SK-N-SH treated with all-trans-retinoic acid at 6 μM for 48 hours (cell line): ENCODE measurements at regions not wholly inside any gene's neighbourhood (a gene's known extent, or its start where the extent isn't known, plus 50 kb on each side); places are given as distances from the start of the nearest gene placed in this dataset.

Experiments
- ATAC-seq: fragments of 200-7000 bp; cut with Tn5 transposase; 3 replicates; pipeline ENCODE4 v1.9.1; 2020; ENCODE audit warnings: mild to moderate bottlenecking, moderate library complexity
- ARNTL ChIP-seq: fragments of 450-650 bp; formaldehyde crosslinking; IDR thresholded peaks from 2 replicates; pipeline ENCODE4 v1.5.0; 2020; ENCODE audit warnings: low read depth, mild to moderate bottlenecking, moderate library complexity, borderline replicate concordance
- BACH2 ChIP-seq: fragments of 250-450 bp; sonication (Bioruptor Pico); IDR thresholded peaks from 2 replicates; pipeline ENCODE4 v1.9.0; 2021; ENCODE audit warnings: mild to moderate bottlenecking, borderline replicate concordance
- CSDC2 ChIP-seq: fragments of 250-450 bp; sonication (Bioruptor Pico); IDR thresholded peaks from 2 replicates; pipeline ENCODE4 v1.5.0; 2020; ENCODE audit warnings: mild to moderate bottlenecking, moderate library complexity
- ESRRG ChIP-seq: fragments of 250-450 bp; sonication (Bioruptor Pico); IDR thresholded peaks from 2 replicates; pipeline ENCODE4 v1.6.1; 2021; ENCODE audit warnings: mild to moderate bottlenecking
- GLIS3 ChIP-seq: fragments of 250-450 bp; sonication (Bioruptor Pico); IDR thresholded peaks from 2 replicates; pipeline ENCODE4 v1.5.0; 2020; ENCODE audit warnings: mild to moderate bottlenecking, moderate library complexity
- ISL1 ChIP-seq: fragments of 250-450 bp; sonication (Bioruptor Pico); IDR thresholded peaks from 2 replicates; pipeline ENCODE4 v2.1.2; 2022; ENCODE audit warnings: mild to moderate bottlenecking, moderate library complexity
- OSR1 ChIP-seq: fragments of 250-450 bp; sonication (Bioruptor Pico); IDR thresholded peaks from 2 replicates; pipeline ENCODE4 v1.8.0; 2022; ENCODE audit warnings: moderate library complexity, mild to moderate bottlenecking, inconsistent platforms
- PPARA ChIP-seq: fragments of 250-450 bp; sonication (Bioruptor Pico); IDR thresholded peaks from 2 replicates; pipeline ENCODE4 v1.5.0; 2020; ENCODE audit warnings: mild to moderate bottlenecking, borderline replicate concordance
- RARB ChIP-seq: fragments of 250-450 bp; sonication (Bioruptor Pico); IDR thresholded peaks from 2 replicates; pipeline ENCODE4 v1.8.0; 2021; ENCODE audit warnings: mild to moderate bottlenecking, moderate library complexity
- SNAI2 ChIP-seq: fragments of 250-450 bp; sonication (Bioruptor Pico); IDR thresholded peaks from 2 replicates; pipeline ENCODE4 v1.5.0; 2020; ENCODE audit warnings: mild to moderate bottlenecking, moderate library complexity
- TCF4 ChIP-seq: fragments of 250-450 bp; sonication (Bioruptor Pico); IDR thresholded peaks from 2 replicates; pipeline ENCODE4 v1.8.0; 2021; ENCODE audit warnings: mild to moderate bottlenecking, moderate library complexity, borderline replicate concordance
- TOX ChIP-seq: fragments of 250-450 bp; sonication (Bioruptor Pico); IDR thresholded peaks from 2 replicates; pipeline ENCODE4 v1.8.0; 2021; ENCODE audit warnings: mild to moderate bottlenecking, moderate library complexity, borderline replicate concordance
- ZFP3 ChIP-seq: fragments of 250-450 bp; sonication (Bioruptor Pico); IDR thresholded peaks from 2 replicates; pipeline ENCODE4 v1.5.0; 2020; ENCODE audit warnings: mild to moderate bottlenecking, moderate library complexity
- ZNF565 ChIP-seq: fragments of 450-650 bp; formaldehyde crosslinking; conservative IDR thresholded peaks from 2 replicates; pipeline ENCODE4 v1.5.0; 2020; ENCODE audit warnings: low read depth, mild to moderate bottlenecking, moderate library complexity
- ZNF70 ChIP-seq: fragments of 450-650 bp; formaldehyde crosslinking; IDR thresholded peaks from 2 replicates; pipeline ENCODE4 v1.5.0; 2020; ENCODE audit warnings: mild to moderate bottlenecking, moderate library complexity
- ZNF8 ChIP-seq: fragments of 450-650 bp; formaldehyde crosslinking; IDR thresholded peaks from 2 replicates; pipeline ENCODE4 v1.5.0; 2020; ENCODE audit warnings: mild to moderate bottlenecking, moderate library complexity
- TF ChIP-seq, protein P1 (sequence below): fragments of 250-450 bp; sonication (Bioruptor Pico); IDR thresholded peaks from 2 replicates; pipeline ENCODE4 v1.5.1; 2021; ENCODE audit warnings: mild to moderate bottlenecking, moderate library complexity
- TF ChIP-seq, protein P2 (sequence below): fragments of 250-450 bp; sonication (Bioruptor Pico); IDR thresholded peaks from 2 replicates; pipeline ENCODE4 v1.8.0; 2021; ENCODE audit warnings: low read depth, mild to moderate bottlenecking, moderate library complexity, borderline replicate concordance
- TF ChIP-seq, protein P3 (sequence below): fragments of 250-450 bp; sonication (Bioruptor Pico); IDR thresholded peaks from 2 replicates; pipeline ENCODE4 v1.5.0; 2020; ENCODE audit warnings: mild to moderate bottlenecking, moderate library complexity
- TF ChIP-seq, protein P4 (sequence below): fragments of 250-450 bp; sonication (Bioruptor Pico); IDR thresholded peaks from 2 replicates; pipeline ENCODE4 v1.5.1; 2020; ENCODE audit warnings: low read depth, mild to moderate bottlenecking, moderate library complexity

DNA sequence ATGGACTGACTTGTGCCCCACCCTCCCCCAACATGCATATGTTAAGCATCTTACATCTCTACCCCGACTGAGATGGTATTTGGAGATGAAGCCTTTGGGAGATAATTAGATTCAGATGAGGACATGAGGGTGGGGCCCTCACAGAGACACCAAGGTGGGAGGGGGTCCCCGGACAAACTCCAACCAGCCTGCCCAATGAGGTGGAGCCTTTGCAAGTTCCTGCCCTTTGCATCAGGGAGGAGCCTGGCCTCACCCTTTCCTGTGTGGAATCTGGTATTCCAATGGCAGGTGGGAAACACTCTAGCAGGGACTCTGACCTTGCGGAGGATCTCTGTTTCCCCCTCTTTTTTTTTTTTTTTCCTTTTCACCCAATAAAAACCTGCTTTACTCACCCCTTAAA is 589.9 kb upstream of the BOD1L1 start:
- ATAC-seq: no peak
- TF ChIP-seq, protein P1, sequence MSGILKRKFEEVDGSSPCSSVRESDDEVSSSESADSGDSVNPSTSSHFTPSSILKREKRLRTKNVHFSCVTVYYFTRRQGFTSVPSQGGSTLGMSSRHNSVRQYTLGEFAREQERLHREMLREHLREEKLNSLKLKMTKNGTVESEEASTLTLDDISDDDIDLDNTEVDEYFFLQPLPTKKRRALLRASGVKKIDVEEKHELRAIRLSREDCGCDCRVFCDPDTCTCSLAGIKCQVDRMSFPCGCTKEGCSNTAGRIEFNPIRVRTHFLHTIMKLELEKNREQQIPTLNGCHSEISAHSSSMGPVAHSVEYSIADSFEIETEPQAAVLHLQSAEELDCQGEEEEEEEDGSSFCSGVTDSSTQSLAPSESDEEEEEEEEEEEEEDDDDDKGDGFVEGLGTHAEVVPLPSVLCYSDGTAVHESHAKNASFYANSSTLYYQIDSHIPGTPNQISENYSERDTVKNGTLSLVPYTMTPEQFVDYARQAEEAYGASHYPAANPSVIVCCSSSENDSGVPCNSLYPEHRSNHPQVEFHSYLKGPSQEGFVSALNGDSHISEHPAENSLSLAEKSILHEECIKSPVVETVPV (CRISPR knock-in tag): no peak
- TF ChIP-seq ZFP3 (CRISPR knock-in tag) (no peak), ZNF70 (CRISPR knock-in tag) (no peak), CSDC2 (no peak), PPARA (no peak), RARB (CRISPR knock-in tag) (no peak), ISL1 (CRISPR knock-in tag) (no peak)
- TF ChIP-seq, protein P2, sequence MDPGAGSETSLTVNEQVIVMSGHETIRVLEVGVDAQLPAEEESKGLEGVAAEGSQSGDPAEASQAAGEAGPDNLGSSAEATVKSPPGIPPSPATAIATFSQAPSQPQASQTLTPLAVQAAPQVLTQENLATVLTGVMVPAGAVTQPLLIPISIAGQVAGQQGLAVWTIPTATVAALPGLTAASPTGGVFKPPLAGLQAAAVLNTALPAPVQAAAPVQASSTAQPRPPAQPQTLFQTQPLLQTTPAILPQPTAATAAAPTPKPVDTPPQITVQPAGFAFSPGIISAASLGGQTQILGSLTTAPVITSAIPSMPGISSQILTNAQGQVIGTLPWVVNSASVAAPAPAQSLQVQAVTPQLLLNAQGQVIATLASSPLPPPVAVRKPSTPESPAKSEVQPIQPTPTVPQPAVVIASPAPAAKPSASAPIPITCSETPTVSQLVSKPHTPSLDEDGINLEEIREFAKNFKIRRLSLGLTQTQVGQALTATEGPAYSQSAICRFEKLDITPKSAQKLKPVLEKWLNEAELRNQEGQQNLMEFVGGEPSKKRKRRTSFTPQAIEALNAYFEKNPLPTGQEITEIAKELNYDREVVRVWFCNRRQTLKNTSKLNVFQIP (CRISPR knock-in tag): no peak
- TF ChIP-seq, all 23 proteins: peak for 0

DNA sequence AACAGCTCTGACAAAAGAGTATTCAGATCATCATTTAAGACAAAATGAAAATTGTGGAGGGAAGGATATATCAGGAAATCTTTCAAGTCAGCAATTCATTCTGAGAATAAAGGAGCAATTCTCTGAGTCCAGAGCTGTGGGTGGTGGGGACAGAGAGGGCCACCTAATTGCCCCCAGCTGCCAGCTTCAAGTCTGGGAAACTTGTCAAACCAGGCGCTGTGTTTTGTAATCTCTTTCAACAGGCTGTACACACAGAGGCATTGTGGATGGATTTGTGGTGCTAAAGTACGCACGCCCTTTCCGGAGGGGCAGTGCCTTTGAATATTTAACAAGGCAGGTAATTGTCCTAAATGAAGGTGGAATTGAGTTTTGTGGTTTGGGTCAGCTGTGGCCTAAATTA is 591.1 kb upstream of the BOD1L1 start:
- TF ChIP-seq, protein P3, sequence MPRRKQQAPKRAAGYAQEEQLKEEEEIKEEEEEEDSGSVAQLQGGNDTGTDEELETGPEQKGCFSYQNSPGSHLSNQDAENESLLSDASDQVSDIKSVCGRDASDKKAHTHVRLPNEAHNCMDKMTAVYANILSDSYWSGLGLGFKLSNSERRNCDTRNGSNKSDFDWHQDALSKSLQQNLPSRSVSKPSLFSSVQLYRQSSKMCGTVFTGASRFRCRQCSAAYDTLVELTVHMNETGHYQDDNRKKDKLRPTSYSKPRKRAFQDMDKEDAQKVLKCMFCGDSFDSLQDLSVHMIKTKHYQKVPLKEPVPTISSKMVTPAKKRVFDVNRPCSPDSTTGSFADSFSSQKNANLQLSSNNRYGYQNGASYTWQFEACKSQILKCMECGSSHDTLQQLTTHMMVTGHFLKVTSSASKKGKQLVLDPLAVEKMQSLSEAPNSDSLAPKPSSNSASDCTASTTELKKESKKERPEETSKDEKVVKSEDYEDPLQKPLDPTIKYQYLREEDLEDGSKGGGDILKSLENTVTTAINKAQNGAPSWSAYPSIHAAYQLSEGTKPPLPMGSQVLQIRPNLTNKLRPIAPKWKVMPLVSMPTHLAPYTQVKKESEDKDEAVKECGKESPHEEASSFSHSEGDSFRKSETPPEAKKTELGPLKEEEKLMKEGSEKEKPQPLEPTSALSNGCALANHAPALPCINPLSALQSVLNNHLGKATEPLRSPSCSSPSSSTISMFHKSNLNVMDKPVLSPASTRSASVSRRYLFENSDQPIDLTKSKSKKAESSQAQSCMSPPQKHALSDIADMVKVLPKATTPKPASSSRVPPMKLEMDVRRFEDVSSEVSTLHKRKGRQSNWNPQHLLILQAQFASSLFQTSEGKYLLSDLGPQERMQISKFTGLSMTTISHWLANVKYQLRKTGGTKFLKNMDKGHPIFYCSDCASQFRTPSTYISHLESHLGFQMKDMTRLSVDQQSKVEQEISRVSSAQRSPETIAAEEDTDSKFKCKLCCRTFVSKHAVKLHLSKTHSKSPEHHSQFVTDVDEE (CRISPR knock-in tag): no peak
- TF ChIP-seq ZNF70 (CRISPR knock-in tag) (no peak), ZNF565 (CRISPR knock-in tag) (no peak), ZFP3 (CRISPR knock-in tag) (no peak), SNAI2 (CRISPR knock-in tag) (no peak), CSDC2 (no peak), OSR1 (CRISPR knock-in tag) (no peak), ZNF8 (CRISPR knock-in tag) (no peak), ESRRG (CRISPR knock-in tag) (no peak), TOX (CRISPR knock-in tag) (no peak)
- TF ChIP-seq, protein P4, sequence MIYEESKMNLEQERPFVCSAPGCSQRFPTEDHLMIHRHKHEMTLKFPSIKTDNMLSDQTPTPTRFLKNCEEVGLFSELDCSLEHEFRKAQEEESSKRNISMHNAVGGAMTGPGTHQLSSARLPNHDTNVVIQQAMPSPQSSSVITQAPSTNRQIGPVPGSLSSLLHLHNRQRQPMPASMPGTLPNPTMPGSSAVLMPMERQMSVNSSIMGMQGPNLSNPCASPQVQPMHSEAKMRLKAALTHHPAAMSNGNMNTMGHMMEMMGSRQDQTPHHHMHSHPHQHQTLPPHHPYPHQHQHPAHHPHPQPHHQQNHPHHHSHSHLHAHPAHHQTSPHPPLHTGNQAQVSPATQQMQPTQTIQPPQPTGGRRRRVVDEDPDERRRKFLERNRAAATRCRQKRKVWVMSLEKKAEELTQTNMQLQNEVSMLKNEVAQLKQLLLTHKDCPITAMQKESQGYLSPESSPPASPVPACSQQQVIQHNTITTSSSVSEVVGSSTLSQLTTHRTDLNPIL: no peak
- TF ChIP-seq, protein P1 (CRISPR knock-in tag): no peak
- TF ChIP-seq, protein P2 (CRISPR knock-in tag): no peak
- no peak for ATAC-seq

DNA sequence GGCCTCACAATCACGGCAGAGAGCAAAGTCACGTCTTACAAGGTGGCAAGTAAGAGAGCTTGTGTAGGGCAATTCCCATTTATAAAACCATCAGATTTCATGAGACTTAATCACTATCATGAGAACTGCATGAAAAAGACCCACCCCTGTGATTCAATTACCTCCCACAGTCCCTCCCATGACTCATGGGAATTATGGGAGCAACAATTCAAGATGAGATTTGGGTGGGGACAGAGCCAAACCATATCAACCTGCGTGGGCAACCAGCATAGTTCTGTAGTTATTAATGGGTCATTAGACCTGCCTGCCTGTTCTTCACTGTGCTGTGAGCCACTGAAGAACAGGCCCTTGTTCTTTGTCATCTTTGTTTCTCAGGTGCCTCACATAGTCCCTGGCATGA is 593.7 kb upstream of the BOD1L1 start:
- ATAC-seq: no peak
- TF ChIP-seq, protein P4: no peak
- TF ChIP-seq TCF4 (CRISPR knock-in tag) (no peak), BACH2 (no peak), ARNTL (CRISPR knock-in tag) (no peak), ZNF8 (CRISPR knock-in tag) (no peak), ZNF565 (CRISPR knock-in tag) (no peak), GLIS3 (no peak)
- TF ChIP-seq, protein P2 (CRISPR knock-in tag): no peak
- TF ChIP-seq, protein P3 (CRISPR knock-in tag): no peak
